IMR-90 (cell line): ENCODE measurements at regions not wholly inside any gene's neighbourhood (a gene's known extent, or its start where the extent isn't known, plus 50 kb on each side); places are given as distances from the start of the nearest gene placed in this dataset.

Experiments used
- ATAC-seq: fragments of 200-7000 bp; cut with Tn5 transposase; 2 replicates; pipeline ENCODE4 v1.9.1; 2020; ENCODE audit warnings: low read depth, mild to moderate bottlenecking, moderate library complexity
- BruUV-seq: library from RNA; stranded (reverse); fragments of 400-500 nt; replicated peaks from 2 replicates; lab custom pipeline; 2021; lab: Mats Ljungman, UMichigan
- CTCF ChIA-PET: fragments of 300-600 bp; formaldehyde crosslinking; extraction: SDS; loops from one replicate; lab custom pipeline; 2021; ENCODE audit warnings: antibody characterized with exemption; lab: Yijun Ruan, JAX
- POLR2A ChIA-PET: fragments of 300-600 bp; sonication (Branson Sonifier 250); formaldehyde crosslinking; loops from one replicate; lab custom pipeline; 2022; ENCODE audit warnings: antibody characterized with exemption; ENCODE audit not compliant: unreplicated experiment; lab: Charles Lee
- DNase-seq: peaks from one replicate; pipeline ENCODE4 v3.0.0; 2013
- H2AFZ ChIP-seq: replicated peaks from 2 replicates; pipeline ENCODE3; 2013; ENCODE audit warnings: low read length, mild to moderate bottlenecking; ENCODE audit not compliant: poor library complexity
- H2AK5ac ChIP-seq: 2 replicates; pipeline ENCODE4 v1.6.1; 2013; ENCODE audit warnings: low read depth, low read length, inconsistent platforms
- H2AK9ac ChIP-seq: replicated peaks from 2 replicates; pipeline ENCODE3; 2013; ENCODE audit warnings: mild to moderate bottlenecking, low read depth, low read length, moderate library complexity; ENCODE audit not compliant: poor library complexity
- H2BK120ac ChIP-seq: 2 replicates; pipeline ENCODE4 v1.6.1; 2013; ENCODE audit warnings: low read depth, low read length, inconsistent platforms
- H2BK15ac ChIP-seq: 3 replicates; pipeline ENCODE4 v1.6.1; 2013; ENCODE audit warnings: low read depth, low read length, inconsistent platforms
- H2BK20ac ChIP-seq: 2 replicates; pipeline ENCODE4 v1.6.1; 2013; ENCODE audit warnings: low read depth, mild to moderate bottlenecking, inconsistent platforms, low read length, moderate library complexity
- H2BK5ac ChIP-seq: 2 replicates; pipeline ENCODE4 v1.6.1; 2013; ENCODE audit warnings: mild to moderate bottlenecking, low read depth, low read length, inconsistent platforms; ENCODE audit not compliant: poor library complexity, severe bottlenecking
- H3K14ac ChIP-seq: replicated peaks from 2 replicates; pipeline ENCODE4 v1.6.1; 2013; ENCODE audit warnings: low read depth, low read length, inconsistent platforms
- H3K18ac ChIP-seq: 2 replicates; pipeline ENCODE4 v1.6.1; 2013; ENCODE audit warnings: low read depth, low read length, control low read depth
- H3K23ac ChIP-seq: 2 replicates; pipeline ENCODE4 v1.6.1; 2013; ENCODE audit warnings: low read depth, low read length, inconsistent platforms
- H3K27ac ChIP-seq: 2 replicates; pipeline ENCODE4 v1.5.1; 2013; ENCODE audit warnings: mild to moderate bottlenecking, control low read depth, low read length; ENCODE audit not compliant: insufficient read depth
- H3K27me3 ChIP-seq: 2 replicates; pipeline ENCODE4 v1.6.1; 2013; ENCODE audit warnings: low read length; ENCODE audit not compliant: control insufficient read depth, insufficient read depth
- H3K36me3 ChIP-seq: 2 replicates; pipeline ENCODE4 v1.6.1; 2013; ENCODE audit warnings: low read length, mixed read lengths; ENCODE audit not compliant: control insufficient read depth, insufficient read depth
- H3K4ac ChIP-seq: 2 replicates; pipeline ENCODE4 v1.6.1; 2013; ENCODE audit warnings: low read depth, low read length, inconsistent platforms
- H3K4me1 ChIP-seq: 2 replicates; pipeline ENCODE4 v1.6.1; 2013; ENCODE audit warnings: low read length, mixed read lengths; ENCODE audit not compliant: control insufficient read depth, insufficient read depth
- H3K4me2 ChIP-seq: 2 replicates; pipeline ENCODE4 v1.6.1; 2013; ENCODE audit warnings: low read depth, mild to moderate bottlenecking, control low read depth, low read length, moderate library complexity
- H3K4me3 ChIP-seq: 2 replicates; pipeline ENCODE4 v1.5.1; 2013; ENCODE audit warnings: low read depth, mild to moderate bottlenecking, control low read depth, low read length, moderate library complexity; ENCODE audit not compliant: insufficient read depth
- H3K56ac ChIP-seq: 2 replicates; pipeline ENCODE4 v1.6.1; 2013; ENCODE audit warnings: low read length, inconsistent platforms; ENCODE audit not compliant: insufficient read depth; ENCODE audit errors: extremely low read depth
- H3K79me1 ChIP-seq, 2 experiments: 2 replicates each; pipeline ENCODE4 v1.6.1; 2013; ENCODE audit warnings: low read length in 2 of 2, inconsistent platforms in 1 of 2, low read depth in 1 of 2
- H3K9ac ChIP-seq: 2 replicates; pipeline ENCODE4 v1.6.1; 2013; ENCODE audit warnings: low read depth, low read length, control low read depth
- H3K9me1 ChIP-seq: 2 replicates; pipeline ENCODE4 v1.6.1; 2013; ENCODE audit warnings: low read length, inconsistent platforms; ENCODE audit not compliant: insufficient read depth
- H3K9me3 ChIP-seq: 2 replicates; pipeline ENCODE4 v1.6.1; 2013; ENCODE audit warnings: low read length; ENCODE audit not compliant: control insufficient read depth, insufficient read depth
- H4K20me1 ChIP-seq: 2 replicates; pipeline ENCODE4 v1.6.1; 2013; ENCODE audit warnings: low read length, inconsistent platforms; ENCODE audit not compliant: insufficient read depth
- H4K5ac ChIP-seq: 2 replicates; pipeline ENCODE4 v1.6.1; 2013; ENCODE audit warnings: mild to moderate bottlenecking, low read depth, low read length, control low read depth
- H4K8ac ChIP-seq, 2 experiments: 2 replicates each; pipeline ENCODE4 v1.6.1; 2013; ENCODE audit warnings: low read depth in 2 of 2, low read length in 2 of 2, control low read depth in 1 of 2, inconsistent platforms in 1 of 2
- H4K91ac ChIP-seq: 2 replicates; pipeline ENCODE4 v1.6.1; 2013; ENCODE audit warnings: low read depth, low read length, inconsistent platforms; ENCODE audit not compliant: insufficient read depth
- BHLHE40 ChIP-seq: fragments of 150-350 bp; IDR thresholded peaks from 2 replicates; pipeline ENCODE4 v1.6.1; 2016; ENCODE audit warnings: mild to moderate bottlenecking, low read depth, low read length
- CEBPB ChIP-seq: IDR thresholded peaks from 2 replicates; pipeline ENCODE4 v1.6.1; 2012; ENCODE audit warnings: low read depth, low read length, improper control_type of control experiment
- CHD1 ChIP-seq: IDR thresholded peaks from 2 replicates; pipeline ENCODE4 v1.6.1; 2012; ENCODE audit warnings: low read depth, low read length, improper control_type of control experiment
- MAFK ChIP-seq: IDR thresholded peaks from 2 replicates; pipeline ENCODE4 v1.6.1; 2012; ENCODE audit warnings: low read depth, low read length, improper control_type of control experiment
- RAD21 ChIP-seq: IDR thresholded peaks from 2 replicates; pipeline ENCODE4 v1.6.1; 2012; ENCODE audit warnings: low read length, improper control_type of control experiment
- RCOR1 ChIP-seq: IDR thresholded peaks from 2 replicates; pipeline ENCODE4 v1.6.1; 2012; ENCODE audit warnings: mild to moderate bottlenecking, low read length, improper control_type of control experiment; ENCODE audit not compliant: insufficient replicate concordance
- SMC3 ChIP-seq: fragments of 150-350 bp; IDR thresholded peaks from 2 replicates; pipeline ENCODE4 v1.6.1; 2016; ENCODE audit warnings: low read depth, mild to moderate bottlenecking, antibody characterized with exemption, low read length, moderate library complexity
- WGBS, 2 experiments: methylation state at CpG; one replicate each; pipeline versions ENCODE4 v1.1.5 to v1.1.7; 2013; ENCODE audit warnings: missing lambda C conversion rate in 2 of 2; ENCODE audit not compliant: insufficient read length in 1 of 2; ENCODE audit errors: extremely low coverage in 2 of 2; 5-methylcytosine and 5-hydroxymethylcytosine counted together
- dilution Hi-C: fragments of 300-500 bp; cut with HindIII; formaldehyde crosslinking; loops from one replicate; pipeline ENCODE4 v1.14.3; 2018; ENCODE audit warnings: low sequenced_read_pairs; ENCODE audit not compliant: unreplicated experiment
- in situ Hi-C: fragments of 300-500 bp; cut with MboI; formaldehyde crosslinking; loops from 3 replicates; pipeline ENCODE4 v1.14.3; 2019; ENCODE audit warnings: low sequenced_read_pairs, inconsistent platforms, mixed read lengths
- intact Hi-C: fragments of 100-400 bp; cut with micrococcal nuclease; formaldehyde crosslinking; loops from 2 replicates; pipeline ENCODE4 v1.10.0; 2022
- TF ChIP-seq, protein P1 (sequence below): conservative IDR thresholded peaks from 2 replicates; pipeline ENCODE4 v1.5.1; 2012; ENCODE audit warnings: mild to moderate bottlenecking, low read depth, low read length, improper control_type of control experiment
- TF ChIP-seq, protein P2 (sequence below): fragments of 150-350 bp; IDR thresholded peaks from 2 replicates; pipeline ENCODE4 v1.6.1; 2017; ENCODE audit warnings: mild to moderate bottlenecking, antibody characterized with exemption, low read length, low read depth

GRCh38 chr14:104478656-104479055, 100.9 kb upstream of the C14orf180 start:
- no peak overlapping the region for H2BK120ac ChIP-seq
- no peak overlapping the region for H3K4me3 ChIP-seq
- intact Hi-C loops (no loop called here), in situ Hi-C loops (no loop called here), dilution Hi-C loops (no loop called here)
- no peak overlapping the region for H3K18ac ChIP-seq
- no peak overlapping the region for H3K9ac ChIP-seq
- H4K8ac ChIP-seq, result no peak overlapping the region
- no peaks in the 10 kb centered on the region for H3K27me3 ChIP-seq
- no peak overlapping the region for H2AK5ac ChIP-seq
- DNase-seq (no peak), ATAC-seq (no peak)
- no peak overlapping the region for H4K91ac ChIP-seq
- no peak overlapping the region for H3K23ac ChIP-seq
- no peak overlapping the region for H3K14ac ChIP-seq
- H2AFZ ChIP-seq, result no peak overlapping the region
- TF ChIP-seq MAFK, result no peak
- TF ChIP-seq SMC3, result no peak
- no peak for TF ChIP-seq RCOR1
- no peak for TF ChIP-seq RAD21
- TF ChIP-seq, protein P1, sequence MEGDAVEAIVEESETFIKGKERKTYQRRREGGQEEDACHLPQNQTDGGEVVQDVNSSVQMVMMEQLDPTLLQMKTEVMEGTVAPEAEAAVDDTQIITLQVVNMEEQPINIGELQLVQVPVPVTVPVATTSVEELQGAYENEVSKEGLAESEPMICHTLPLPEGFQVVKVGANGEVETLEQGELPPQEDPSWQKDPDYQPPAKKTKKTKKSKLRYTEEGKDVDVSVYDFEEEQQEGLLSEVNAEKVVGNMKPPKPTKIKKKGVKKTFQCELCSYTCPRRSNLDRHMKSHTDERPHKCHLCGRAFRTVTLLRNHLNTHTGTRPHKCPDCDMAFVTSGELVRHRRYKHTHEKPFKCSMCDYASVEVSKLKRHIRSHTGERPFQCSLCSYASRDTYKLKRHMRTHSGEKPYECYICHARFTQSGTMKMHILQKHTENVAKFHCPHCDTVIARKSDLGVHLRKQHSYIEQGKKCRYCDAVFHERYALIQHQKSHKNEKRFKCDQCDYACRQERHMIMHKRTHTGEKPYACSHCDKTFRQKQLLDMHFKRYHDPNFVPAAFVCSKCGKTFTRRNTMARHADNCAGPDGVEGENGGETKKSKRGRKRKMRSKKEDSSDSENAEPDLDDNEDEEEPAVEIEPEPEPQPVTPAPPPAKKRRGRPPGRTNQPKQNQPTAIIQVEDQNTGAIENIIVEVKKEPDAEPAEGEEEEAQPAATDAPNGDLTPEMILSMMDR, result no peak
- no peak for TF ChIP-seq CHD1
- TF ChIP-seq, protein P2, sequence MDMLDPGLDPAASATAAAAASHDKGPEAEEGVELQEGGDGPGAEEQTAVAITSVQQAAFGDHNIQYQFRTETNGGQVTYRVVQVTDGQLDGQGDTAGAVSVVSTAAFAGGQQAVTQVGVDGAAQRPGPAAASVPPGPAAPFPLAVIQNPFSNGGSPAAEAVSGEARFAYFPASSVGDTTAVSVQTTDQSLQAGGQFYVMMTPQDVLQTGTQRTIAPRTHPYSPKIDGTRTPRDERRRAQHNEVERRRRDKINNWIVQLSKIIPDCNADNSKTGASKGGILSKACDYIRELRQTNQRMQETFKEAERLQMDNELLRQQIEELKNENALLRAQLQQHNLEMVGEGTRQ, result no peak
- no peak for TF ChIP-seq CEBPB
- TF ChIP-seq BHLHE40, result no peak
- BruUV-seq, result no TSS peak
- no peak overlapping the region for H3K4me2 ChIP-seq
- POLR2A ChIA-PET, result no interaction called here
- no peak overlapping the region for H2BK5ac ChIP-seq
- H3K36me3 ChIP-seq, result no peaks in the 10 kb centered on the region
- no peak overlapping the region for H2BK15ac ChIP-seq
- no peaks in the 10 kb centered on the region for H3K4me1 ChIP-seq
- no peaks in the 10 kb centered on the region for H3K9me1 ChIP-seq
- WGBS, 2 experiments, result 40% methylated on average over 3 of the region's 7 CpGs; no CpG with 5 or more reads in 1 of the 2 experiments
- peaks cover 23% of the 10 kb centered on the region for H3K9me3 ChIP-seq
- no peaks in the 10 kb centered on the region for H3K79me1 ChIP-seq
- no peak overlapping the region for H3K27ac ChIP-seq
- H4K5ac ChIP-seq, result no peak overlapping the region
- no peak overlapping the region for H2AK9ac ChIP-seq
- H3K56ac ChIP-seq, result no peak overlapping the region
- CTCF ChIA-PET, result no interaction called here
- no peaks in the 10 kb centered on the region for H4K20me1 ChIP-seq
- H2BK20ac ChIP-seq, result no peak overlapping the region
- no peak overlapping the region for H3K4ac ChIP-seq
